Astrocyte of the spinal cord (primary cell): ENCODE measurements at regions not wholly inside any gene's neighbourhood (a gene's known extent, or its start where the extent isn't known, plus 50 kb on each side); places are given as distances from the start of the nearest gene placed in this dataset.
A peak's percentile ranks its signal among the peaks of the same experiment; 100 is the strongest.

Experiments
- DNase-seq: peaks from one replicate; pipeline ENCODE4 v3.0.0; 2011; ENCODE audit warnings: low read depth, low spot score
- H3K4me3 ChIP-seq: 2 replicates; pipeline ENCODE4 v1.5.1; 2011; ENCODE audit warnings: low read depth, mild to moderate bottlenecking, low read length, moderate library complexity
- in situ Hi-C: cut with HindIII; loops from 2 replicates; pipeline ENCODE4 v1.10.0; 2017; ENCODE audit warnings: low sequenced_read_pairs
- TF ChIP-seq, protein P1 (sequence below): IDR thresholded peaks from 2 replicates; pipeline ENCODE4 v1.5.1; 2012; ENCODE audit warnings: low read depth, mild to moderate bottlenecking, low read length, inconsistent platforms

DNA sequence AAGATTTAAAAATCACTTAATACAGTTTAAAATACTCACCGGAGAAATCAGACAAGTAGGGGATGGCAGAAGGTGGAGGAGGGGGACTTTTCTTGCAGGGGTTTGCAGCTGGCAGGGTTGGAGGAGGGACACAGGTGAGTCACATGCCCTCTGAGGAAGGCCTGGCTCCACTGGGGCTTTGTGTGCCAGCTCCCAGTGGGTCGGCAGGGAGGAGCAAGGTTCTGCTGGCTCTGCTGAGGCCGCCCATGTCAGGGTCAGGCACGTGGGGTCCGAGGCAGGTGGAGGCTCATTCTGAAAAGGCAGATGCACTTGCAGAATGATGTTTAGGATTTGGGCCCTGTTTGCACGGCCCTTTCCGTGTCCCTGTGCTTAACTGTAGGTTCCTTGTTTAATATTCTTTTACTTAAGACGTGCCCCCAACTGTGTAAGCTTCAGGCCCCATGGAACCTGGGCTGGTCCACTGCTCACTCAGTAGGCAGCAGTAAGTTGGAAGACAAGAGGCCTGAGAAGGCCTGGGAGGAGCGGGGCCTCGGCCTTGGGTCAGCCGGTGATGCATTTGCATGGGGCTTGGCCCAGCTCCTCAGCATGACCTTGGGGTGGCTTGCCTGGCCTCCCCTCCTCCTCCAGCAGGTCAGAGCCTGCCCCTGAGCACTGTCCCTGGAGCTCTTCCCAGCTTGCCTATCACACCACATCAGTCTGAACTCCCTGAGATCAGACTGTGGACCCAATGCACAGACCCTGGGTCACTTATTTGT, 141.0 kb downstream of the GLI2 start:
- no peak overlapping the region for H3K4me3 ChIP-seq
- in situ Hi-C loops = no loop called here
- DNase-seq = no peak
- TF ChIP-seq, protein P1, sequence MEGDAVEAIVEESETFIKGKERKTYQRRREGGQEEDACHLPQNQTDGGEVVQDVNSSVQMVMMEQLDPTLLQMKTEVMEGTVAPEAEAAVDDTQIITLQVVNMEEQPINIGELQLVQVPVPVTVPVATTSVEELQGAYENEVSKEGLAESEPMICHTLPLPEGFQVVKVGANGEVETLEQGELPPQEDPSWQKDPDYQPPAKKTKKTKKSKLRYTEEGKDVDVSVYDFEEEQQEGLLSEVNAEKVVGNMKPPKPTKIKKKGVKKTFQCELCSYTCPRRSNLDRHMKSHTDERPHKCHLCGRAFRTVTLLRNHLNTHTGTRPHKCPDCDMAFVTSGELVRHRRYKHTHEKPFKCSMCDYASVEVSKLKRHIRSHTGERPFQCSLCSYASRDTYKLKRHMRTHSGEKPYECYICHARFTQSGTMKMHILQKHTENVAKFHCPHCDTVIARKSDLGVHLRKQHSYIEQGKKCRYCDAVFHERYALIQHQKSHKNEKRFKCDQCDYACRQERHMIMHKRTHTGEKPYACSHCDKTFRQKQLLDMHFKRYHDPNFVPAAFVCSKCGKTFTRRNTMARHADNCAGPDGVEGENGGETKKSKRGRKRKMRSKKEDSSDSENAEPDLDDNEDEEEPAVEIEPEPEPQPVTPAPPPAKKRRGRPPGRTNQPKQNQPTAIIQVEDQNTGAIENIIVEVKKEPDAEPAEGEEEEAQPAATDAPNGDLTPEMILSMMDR = no peak

DNA sequence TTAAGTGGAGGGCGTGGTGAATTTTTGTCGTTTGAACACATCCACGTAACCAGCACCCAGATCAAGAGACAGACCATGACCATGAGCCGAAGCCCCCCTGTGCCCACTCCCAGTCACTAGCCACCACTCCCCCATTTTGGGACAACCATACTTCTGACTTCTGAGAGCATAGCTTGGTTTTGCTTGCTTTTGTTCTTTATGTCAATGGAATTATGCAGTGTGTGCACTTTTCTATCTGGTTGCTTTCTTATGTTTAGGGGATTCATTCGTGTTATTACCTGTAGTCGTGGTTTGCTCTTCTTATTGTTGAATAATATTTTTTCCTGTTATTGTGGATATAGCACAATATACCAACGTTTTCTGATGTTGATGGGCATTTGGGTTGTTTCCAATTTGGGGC, 141.7 kb downstream of the GLI2 start:
- H3K4me3 ChIP-seq = no peak overlapping the region
- in situ Hi-C loops = no loop called here
- TF ChIP-seq, protein P1 = no peak
- no peak for DNase-seq

DNA sequence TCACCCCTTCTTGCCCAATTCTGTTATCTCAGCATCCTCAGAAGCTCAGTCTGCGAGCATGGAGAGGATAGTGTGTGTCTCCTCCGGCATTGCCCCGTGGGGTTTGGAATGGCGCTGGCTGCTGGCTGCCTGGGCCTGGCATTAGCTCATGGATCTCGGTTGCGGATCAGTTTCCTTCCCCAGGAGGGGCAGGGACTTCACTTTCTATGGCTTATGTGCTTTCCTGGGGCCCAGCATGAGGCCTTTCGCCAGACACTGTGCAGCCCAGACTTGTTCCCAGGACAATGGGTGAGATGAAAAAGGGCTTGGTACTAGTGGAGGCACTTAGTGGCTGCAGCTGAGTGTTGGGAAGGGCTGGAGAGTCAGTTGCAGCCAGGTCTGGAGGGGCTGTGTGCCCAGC, 143.3 kb downstream of the GLI2 start:
- in situ Hi-C loops = no loop called here
- no peak overlapping the region for H3K4me3 ChIP-seq
- no peak for DNase-seq
- TF ChIP-seq, protein P1 = no peak

DNA sequence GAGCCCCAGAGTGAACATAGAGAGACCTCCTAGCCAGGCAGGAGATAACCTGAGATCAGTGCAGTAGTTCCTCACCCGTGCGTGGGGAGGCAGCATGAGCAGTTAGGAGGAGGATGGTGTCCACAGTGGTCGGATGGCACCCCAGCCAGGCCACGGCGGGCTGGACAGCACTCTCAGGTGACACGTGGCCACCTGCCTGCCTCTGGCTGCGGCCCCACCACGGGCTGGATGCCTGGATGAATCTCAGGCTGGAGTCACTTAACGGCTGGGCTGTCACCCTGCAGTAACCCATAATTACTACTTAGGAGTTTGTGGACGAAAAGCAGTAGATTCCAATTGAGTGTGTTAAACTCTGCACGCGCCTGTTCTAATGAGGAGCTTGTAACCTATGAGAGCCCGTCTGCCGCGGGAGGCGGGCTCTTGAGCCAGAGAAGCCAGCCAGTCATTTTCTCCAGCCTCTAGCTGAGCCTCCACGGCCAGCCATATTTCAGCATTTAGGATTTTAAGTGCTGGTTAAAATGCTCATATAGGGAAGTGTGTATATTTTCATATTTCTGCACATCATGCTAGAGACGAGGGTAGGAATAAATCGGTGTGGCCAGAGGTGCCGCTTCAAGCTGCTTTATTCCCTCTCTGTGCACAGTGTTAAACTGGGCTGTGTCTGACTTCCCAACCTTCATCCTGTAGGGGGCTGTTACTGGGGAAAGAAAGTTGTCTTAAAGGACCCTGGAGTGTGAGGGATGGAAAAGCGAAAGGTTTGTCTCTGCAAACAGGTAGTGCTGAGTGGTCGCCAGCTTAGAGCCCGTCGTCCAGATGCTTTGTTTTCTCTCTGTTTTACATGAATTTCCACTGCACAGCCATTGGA, 144.0 kb downstream of the GLI2 start:
- no peak overlapping the region for H3K4me3 ChIP-seq
- peak; percentile 33 for DNase-seq
- in situ Hi-C loops = no loop called here
- TF ChIP-seq, protein P1 = peak; percentile 15

DNA sequence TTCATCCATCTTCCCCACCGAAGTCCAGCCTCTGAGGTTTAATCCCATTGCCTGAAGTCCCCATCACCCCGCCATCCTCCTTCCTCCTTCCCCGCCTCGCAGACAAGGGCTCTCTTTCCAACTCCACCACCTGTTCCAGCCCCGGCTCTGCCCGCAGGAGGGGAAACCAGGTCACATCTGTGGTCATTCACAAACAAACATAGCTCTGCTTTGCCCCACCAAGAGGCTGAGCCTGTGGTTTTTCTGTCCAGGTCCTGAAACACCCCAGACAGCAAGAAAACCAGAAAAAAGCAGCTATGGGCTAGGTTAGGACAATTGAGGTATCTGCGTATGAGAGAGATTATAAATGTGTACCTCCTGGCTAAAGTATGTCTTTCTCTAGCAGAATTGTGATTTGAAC, 144.7 kb downstream of the GLI2 start:
- DNase-seq = peak; percentile 81
- TF ChIP-seq, protein P1 = no peak
- no peak overlapping the region for H3K4me3 ChIP-seq
- in situ Hi-C loops = no loop called here

DNA sequence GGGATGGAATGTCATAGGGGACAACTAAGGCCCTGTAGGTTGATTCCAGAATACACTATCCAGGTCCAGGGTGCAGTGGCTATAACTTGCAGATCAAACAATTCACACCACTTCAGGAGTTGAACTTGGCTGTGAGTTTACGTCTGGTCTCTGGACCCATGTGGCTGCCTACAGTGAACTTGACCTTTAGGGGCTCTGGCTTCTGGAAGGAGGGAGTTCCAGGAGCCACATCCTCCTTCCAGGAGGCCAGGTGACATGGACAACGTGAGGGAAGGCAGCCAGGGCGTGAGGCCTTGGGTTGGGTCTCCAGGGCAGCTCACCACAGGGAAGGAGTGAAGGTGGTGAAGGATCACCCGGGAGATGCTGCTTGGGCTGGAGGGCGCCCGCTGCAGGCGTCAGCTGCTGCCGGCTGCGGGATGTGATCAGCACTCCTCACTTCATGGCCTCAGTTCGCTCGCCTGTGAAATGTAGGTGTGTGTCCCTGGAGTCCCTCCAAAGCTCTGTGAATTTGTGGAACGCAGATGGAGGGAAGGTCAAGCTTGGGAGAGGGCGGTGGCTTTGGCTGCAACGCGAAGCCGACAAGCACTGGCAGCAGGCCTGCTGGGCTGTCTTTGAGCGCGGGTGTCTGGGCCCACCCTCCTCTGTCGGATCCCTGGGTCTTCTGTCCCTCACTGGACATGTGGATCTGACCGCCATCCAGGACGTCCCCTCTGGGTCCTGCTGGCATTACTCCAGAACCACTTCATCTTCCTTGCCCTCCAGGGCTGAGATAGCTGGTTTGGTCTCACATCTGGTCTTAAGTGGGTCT, 146.5 kb downstream of the GLI2 start:
- in situ Hi-C loops = no loop called here
- no peak overlapping the region for H3K4me3 ChIP-seq
- TF ChIP-seq, protein P1 = no peak
- no peak for DNase-seq
